Fibroblast of lung (primary cell): ENCODE measurements at regions not wholly inside any gene's neighbourhood (a gene's known extent, or its start where the extent isn't known, plus 50 kb on each side); places are given as distances from the start of the nearest gene placed in this dataset.

ENCODE experiments used
- DNase-seq, 2 donors: peaks; one replicate each; pipeline versions ENCODE4 v3.0.0 to v3.0.0-alpha.2; 2010; ENCODE audit warnings: low read depth in 2 of 2
- H2AFZ ChIP-seq: 2 replicates; pipeline ENCODE4 v1.5.1; 2012; ENCODE audit warnings: low read length, control low read depth, inconsistent platforms
- H3K27ac ChIP-seq: 2 replicates; pipeline ENCODE4 v1.5.1; 2011; ENCODE audit warnings: low read length, control low read depth; ENCODE audit not compliant: insufficient read depth
- H3K27me3 ChIP-seq: 2 replicates; pipeline ENCODE4 v1.5.1; 2011; ENCODE audit warnings: mild to moderate bottlenecking, low read length; ENCODE audit not compliant: control insufficient read depth, insufficient read depth
- H3K36me3 ChIP-seq: 2 replicates; pipeline ENCODE4 v1.5.1; 2011; ENCODE audit warnings: low read length; ENCODE audit not compliant: control insufficient read depth, insufficient read depth
- H3K4me1 ChIP-seq: 2 replicates; pipeline ENCODE4 v1.5.1; 2011; ENCODE audit warnings: low read length; ENCODE audit not compliant: control insufficient read depth, insufficient read depth; ENCODE audit errors: extremely low read depth
- H3K4me2 ChIP-seq: 2 replicates; pipeline ENCODE4 v1.5.1; 2011; ENCODE audit warnings: low read length, control low read depth; ENCODE audit not compliant: insufficient read depth; ENCODE audit errors: extremely low read depth
- H3K4me3 ChIP-seq, 4 experiments: fragments of 200-600 bp in 1 of 4; sonication (generic) in 1 of 4; replicated peaks in 1 of 4; 2 replicates each; pipeline ENCODE4 v1.5.1; 2011 to 2016; ENCODE audit warnings: low read length in 4 of 4, low read depth in 3 of 4, mild to moderate bottlenecking in 3 of 4, control low read depth in 2 of 4, inconsistent platforms in 1 of 4, mixed read lengths in 1 of 4; ENCODE audit not compliant: insufficient read depth in 1 of 4; ENCODE audit errors: control extremely low read depth in 1 of 4
- H3K79me2 ChIP-seq: 2 replicates; pipeline ENCODE4 v1.5.1; 2012; ENCODE audit warnings: mild to moderate bottlenecking, low read length, inconsistent platforms; ENCODE audit not compliant: control insufficient read depth, insufficient read depth
- H3K9ac ChIP-seq: 2 replicates; pipeline ENCODE4 v1.5.1; 2011; ENCODE audit warnings: mild to moderate bottlenecking, low read length, control low read depth; ENCODE audit not compliant: insufficient read depth
- H3K9me3 ChIP-seq: 2 replicates; pipeline ENCODE4 v1.5.1; 2012; ENCODE audit warnings: low read depth, low read length; ENCODE audit not compliant: control insufficient read depth, insufficient read depth
- H4K20me1 ChIP-seq: 2 replicates; pipeline ENCODE4 v1.5.1; 2011; ENCODE audit warnings: low read length; ENCODE audit not compliant: control insufficient read depth, insufficient read depth; ENCODE audit errors: extremely low read depth
- CTCF ChIP-seq, 2 donors: IDR thresholded peaks in 1 of 2; conservative IDR thresholded peaks in 1 of 2; 1 replicate in 1 of 2; 2 replicates in 1 of 2; pipeline ENCODE4 v1.5.1; 2011 to 2012; ENCODE audit warnings: low read length in 2 of 2, control low read depth in 1 of 2, inconsistent platforms in 1 of 2, low read depth in 1 of 2, mild to moderate bottlenecking in 1 of 2
- EZH2 ChIP-seq: IDR thresholded peaks from 2 replicates; pipeline ENCODE4 v1.5.1; 2012; ENCODE audit warnings: low read length, control low read depth, mild to moderate bottlenecking; ENCODE audit errors: missing control alignments

- Histone ChIP-seq H3K27me3 (no peaks in the 10 kb centered on the region), H3K4me3 (no peak overlapping the region), H3K27ac (no peak overlapping the region), H2AFZ (no peak overlapping the region), H3K9me3 (no peaks in the 10 kb centered on the region), H3K79me2 (no peaks in the 10 kb centered on the region), H4K20me1 (no peaks in the 10 kb centered on the region), H3K4me1 (no peaks in the 10 kb centered on the region), H3K4me2 (no peak overlapping the region), H3K36me3 (no peaks in the 10 kb centered on the region), H3K9ac (no peak overlapping the region)
- DNase-seq, result no peak
- TF ChIP-seq CTCF (conservative IDR thresholded peaks at IDR 0.05 in 1 of 2, IDR thresholded peaks at IDR 0.05 in 1 of 2; ENCODE audit: low read depth in 1 of 2, low read length in 2 of 2), result no peak
- TF ChIP-seq EZH2, result no peak
These were observed 1380.1 kb downstream of the GRIK2 start for GRCh38 chr6:102773636-102774035.

GRCh38 chr6:102766963-102767362, 1373.5 kb downstream of the GRIK2 start:
- Histone ChIP-seq H3K36me3 (no peaks in the 10 kb centered on the region), H3K4me1 (no peaks in the 10 kb centered on the region), H3K9me3 (no peaks in the 10 kb centered on the region), H3K4me2 (no peak overlapping the region), H3K27me3 (no peaks in the 10 kb centered on the region), H3K79me2 (no peaks in the 10 kb centered on the region), H3K4me3 (no peak overlapping the region), H3K9ac (no peak overlapping the region), H4K20me1 (no peaks in the 10 kb centered on the region), H3K27ac (no peak overlapping the region), H2AFZ (no peak overlapping the region)
- DNase-seq, result peak; percentile 41 to 47
- TF ChIP-seq EZH2 (no peak), CTCF (conservative IDR thresholded peaks at IDR 0.05 in 1 of 2, IDR thresholded peaks at IDR 0.05 in 1 of 2; ENCODE audit: low read depth in 1 of 2, low read length in 2 of 2) (no peak)

GRCh38 chr6:102764317-102764716, 1370.8 kb downstream of the GRIK2 start:
- no peaks in the 10 kb centered on the region for H3K36me3 ChIP-seq
- TF ChIP-seq EZH2, result no peak
- no peak for TF ChIP-seq CTCF (conservative IDR thresholded peaks at IDR 0.05 in 1 of 2, IDR thresholded peaks at IDR 0.05 in 1 of 2; ENCODE audit: low read depth in 1 of 2, low read length in 2 of 2)
- H3K9me3 ChIP-seq, result no peaks in the 10 kb centered on the region
- H4K20me1 ChIP-seq, result no peaks in the 10 kb centered on the region
- no peaks in the 10 kb centered on the region for H3K79me2 ChIP-seq
- no peak overlapping the region for H2AFZ ChIP-seq
- no peak overlapping the region for H3K27ac ChIP-seq
- H3K9ac ChIP-seq, result no peak overlapping the region
- H3K4me2 ChIP-seq, result no peak overlapping the region
- H3K27me3 ChIP-seq, result no peaks in the 10 kb centered on the region
- no peak for DNase-seq
- no peak overlapping the region for H3K4me3 ChIP-seq
- no peaks in the 10 kb centered on the region for H3K4me1 ChIP-seq
